MCF 10A (cell line): ENCODE measurements at regions not wholly inside any gene's neighbourhood (a gene's known extent, or its start where the extent isn't known, plus 50 kb on each side); places are given as distances from the start of the nearest gene placed in this dataset.

Experiments
- BruUV-seq: library from RNA; stranded (reverse); fragments of 400-500 nt; replicated peaks from 2 replicates; lab custom pipeline; 2021; lab: Mats Ljungman, UMichigan
- CTCF ChIA-PET: fragments of 300-600 bp; sonication (Branson Sonifier 250); formaldehyde crosslinking; extraction: SDS; loops from one replicate; lab custom pipeline; 2021; ENCODE audit warnings: antibody characterized with exemption, inconsistent platforms; lab: Yijun Ruan, JAX
- POLR2A ChIA-PET: fragments of 300-600, 350-650 bp; sonication (Branson Sonifier 250); formaldehyde crosslinking; extraction: SDS; loops from one replicate; lab custom pipeline; 2020; ENCODE audit warnings: antibody characterized with exemption, inconsistent platforms; lab: Yijun Ruan, JAX
- DNase-seq: peaks from one replicate; pipeline ENCODE4 v3.0.0-alpha.2; 2018; ENCODE audit not compliant: unreplicated experiment
- H3K27ac Mint-ChIP-seq: one replicate; pipeline ENCODE4 v1.8.0; 2022; ENCODE audit warnings: mild to moderate bottlenecking, low read depth, mixed read lengths; ENCODE audit not compliant: unreplicated experiment
- H3K27me3 Mint-ChIP-seq: one replicate; pipeline ENCODE4 v1.8.0; 2022; ENCODE audit warnings: mixed read lengths; ENCODE audit not compliant: insufficient read depth, unreplicated experiment
- H3K36me3 Mint-ChIP-seq: one replicate; pipeline ENCODE4 v1.8.0; 2022; ENCODE audit warnings: mild to moderate bottlenecking, moderate library complexity, mixed read lengths; ENCODE audit not compliant: insufficient read depth, unreplicated experiment
- H3K4me1 Mint-ChIP-seq: one replicate; pipeline ENCODE4 v1.8.0; 2022; ENCODE audit warnings: mixed read lengths; ENCODE audit not compliant: insufficient read depth, unreplicated experiment
- H3K4me3 Mint-ChIP-seq: one replicate; pipeline ENCODE4 v1.8.0; 2022; ENCODE audit warnings: mild to moderate bottlenecking, moderate library complexity, mixed read lengths; ENCODE audit not compliant: unreplicated experiment
- H3K9me3 Mint-ChIP-seq: one replicate; pipeline ENCODE4 v1.8.0; 2022; ENCODE audit warnings: mixed read lengths; ENCODE audit not compliant: unreplicated experiment
- intact Hi-C: fragments of 100-400 bp; cut with micrococcal nuclease; formaldehyde crosslinking; loops from 2 replicates; pipeline ENCODE4 v1.14.1; 2022
- TF ChIP-seq, protein P1 (sequence below): fragments of 200-600 bp; IDR thresholded peaks from one replicate; pipeline ENCODE4 v1.8.0; 2022; ENCODE audit warnings: antibody characterized with exemption, mild to moderate bottlenecking; ENCODE audit not compliant: unreplicated experiment

DNA sequence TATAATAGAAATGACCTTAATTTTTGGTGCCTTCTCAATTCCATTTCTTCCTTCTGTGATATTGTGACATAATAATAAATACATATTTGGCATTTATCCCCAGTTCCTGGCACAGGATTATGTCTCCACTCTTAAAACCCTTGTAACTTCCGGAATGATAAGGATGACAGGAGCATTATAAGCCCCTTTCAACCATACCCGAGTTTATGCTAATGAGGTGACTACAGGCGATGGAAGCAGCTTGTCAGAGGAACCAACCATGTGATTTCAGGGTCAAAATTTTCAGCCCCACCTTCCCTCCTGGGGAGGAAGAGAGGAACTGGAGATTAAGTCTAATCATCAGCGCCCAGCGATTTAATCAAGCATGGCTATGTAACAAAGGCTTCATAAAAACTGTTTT lies 528.5 kb upstream of the CRIM1 start:
- BruUV-seq, result no TSS peak
- TF ChIP-seq, protein P1, sequence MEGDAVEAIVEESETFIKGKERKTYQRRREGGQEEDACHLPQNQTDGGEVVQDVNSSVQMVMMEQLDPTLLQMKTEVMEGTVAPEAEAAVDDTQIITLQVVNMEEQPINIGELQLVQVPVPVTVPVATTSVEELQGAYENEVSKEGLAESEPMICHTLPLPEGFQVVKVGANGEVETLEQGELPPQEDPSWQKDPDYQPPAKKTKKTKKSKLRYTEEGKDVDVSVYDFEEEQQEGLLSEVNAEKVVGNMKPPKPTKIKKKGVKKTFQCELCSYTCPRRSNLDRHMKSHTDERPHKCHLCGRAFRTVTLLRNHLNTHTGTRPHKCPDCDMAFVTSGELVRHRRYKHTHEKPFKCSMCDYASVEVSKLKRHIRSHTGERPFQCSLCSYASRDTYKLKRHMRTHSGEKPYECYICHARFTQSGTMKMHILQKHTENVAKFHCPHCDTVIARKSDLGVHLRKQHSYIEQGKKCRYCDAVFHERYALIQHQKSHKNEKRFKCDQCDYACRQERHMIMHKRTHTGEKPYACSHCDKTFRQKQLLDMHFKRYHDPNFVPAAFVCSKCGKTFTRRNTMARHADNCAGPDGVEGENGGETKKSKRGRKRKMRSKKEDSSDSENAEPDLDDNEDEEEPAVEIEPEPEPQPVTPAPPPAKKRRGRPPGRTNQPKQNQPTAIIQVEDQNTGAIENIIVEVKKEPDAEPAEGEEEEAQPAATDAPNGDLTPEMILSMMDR, result no peak
- ChIA-PET POLR2A (no interaction called here), CTCF (interaction anchor here (0.6 kb wide), 1 partner anchor 459 kb away, joined by 4 read pairs; no protein-coding TSS in a partner anchor)
- intact Hi-C loops, result no loop called here
- Mint-ChIP-seq H3K4me3 (no peak overlapping the region), H3K27me3 (peaks cover 20% of the 10 kb centered on the region), H3K9me3 (no peaks in the 10 kb centered on the region), H3K36me3 (no peaks in the 10 kb centered on the region), H3K4me1 (no peaks in the 10 kb centered on the region), H3K27ac (no peak overlapping the region)
- DNase-seq, result no peak

DNA sequence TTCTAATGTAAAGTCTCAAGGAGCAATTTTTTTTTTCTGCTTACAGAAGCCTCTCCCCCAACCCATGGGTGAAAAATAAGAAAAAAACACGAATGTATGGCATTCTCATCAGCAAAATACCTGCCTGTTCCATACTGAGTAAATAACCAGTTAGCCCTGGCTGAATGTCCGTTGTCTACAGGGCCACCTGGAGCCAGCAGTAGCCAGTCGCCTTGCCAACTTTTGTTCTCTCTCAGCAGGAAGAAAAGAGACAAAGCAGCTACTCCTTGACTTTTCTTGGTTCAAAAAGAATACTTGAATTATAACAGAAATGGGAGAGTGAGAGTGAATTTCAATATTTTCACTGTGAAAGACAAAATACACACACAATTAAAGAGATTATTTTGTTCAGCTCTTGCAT lies 532.9 kb upstream of the CRIM1 start:
- H3K4me3 Mint-ChIP-seq, result no peak overlapping the region
- peaks cover 37% of the 10 kb centered on the region for H3K27me3 Mint-ChIP-seq
- intact Hi-C loops, result no loop called here
- BruUV-seq, result no TSS peak
- TF ChIP-seq, protein P1, result no peak
- no peak for DNase-seq
- H3K9me3 Mint-ChIP-seq, result no peaks in the 10 kb centered on the region
- no peak overlapping the region for H3K27ac Mint-ChIP-seq
- POLR2A ChIA-PET, result no interaction called here
- H3K36me3 Mint-ChIP-seq, result no peaks in the 10 kb centered on the region
- CTCF ChIA-PET, result no interaction called here
- no peaks in the 10 kb centered on the region for H3K4me1 Mint-ChIP-seq

- Mint-ChIP-seq H3K9me3 (no peaks in the 10 kb centered on the region), H3K27ac (no peak overlapping the region), H3K36me3 (no peaks in the 10 kb centered on the region), H3K4me3 (no peak overlapping the region), H3K27me3 (peaks cover 47% of the 10 kb centered on the region), H3K4me1 (no peaks in the 10 kb centered on the region)
- BruUV-seq, result no TSS peak
- DNase-seq, result no peak
- POLR2A ChIA-PET, result no interaction called here
- intact Hi-C loops, result no loop called here
- TF ChIP-seq, protein P1, result no peak
- CTCF ChIA-PET, result no interaction called here
Measured at GRCh38 chr2:35821675-35822074, 533.9 kb upstream of the CRIM1 start.

DNA sequence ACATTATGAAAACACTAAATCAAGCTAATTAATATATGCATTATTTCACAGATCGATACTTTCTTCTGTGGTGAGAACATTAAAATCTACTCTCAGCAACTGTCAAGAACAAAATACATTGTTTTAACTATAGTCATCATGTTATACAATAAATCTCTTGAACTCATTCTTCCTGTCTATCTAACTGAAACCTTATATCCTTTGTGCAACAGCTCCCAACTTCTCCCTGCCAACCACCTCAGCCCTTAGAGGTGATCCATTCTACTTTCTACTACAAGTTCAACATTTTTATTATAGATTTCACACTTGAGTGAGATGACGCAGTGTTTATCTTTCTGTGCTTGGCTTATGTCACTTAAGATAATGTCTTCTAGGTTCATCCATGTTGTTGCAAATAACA lies 535.2 kb upstream of the CRIM1 start:
- Mint-ChIP-seq H3K4me1 (no peaks in the 10 kb centered on the region), H3K27ac (no peak overlapping the region), H3K36me3 (no peaks in the 10 kb centered on the region), H3K27me3 (peaks cover 55% of the 10 kb centered on the region), H3K9me3 (no peaks in the 10 kb centered on the region), H3K4me3 (no peak overlapping the region)
- BruUV-seq, result no TSS peak
- DNase-seq, result no peak
- CTCF ChIA-PET, result no interaction called here
- TF ChIP-seq, protein P1, result no peak
- POLR2A ChIA-PET, result no interaction called here
- intact Hi-C loops, result no loop called here
